Colonic mucosa (tissue), 4 donors: ENCODE measurements at regions not wholly inside any gene's neighbourhood (a gene's known extent, or its start where the extent isn't known, plus 50 kb on each side); places are given as distances from the start of the nearest gene placed in this dataset.
"Not testable (repeated sequence)": the region's sequence is repeated elsewhere in the genome, so short reads cannot be mapped to it uniquely, and the experiment has no call there.

Source experiments
- DNase-seq: peaks from one replicate; pipeline ENCODE4 v3.0.0-alpha.2; 2020
- H3K27ac ChIP-seq: fragments of 200-600 bp; one replicate; pipeline ENCODE4 v1.8.0; 2021
- H3K27me3 ChIP-seq: fragments of 200-600 bp; one replicate; pipeline ENCODE4 v1.8.0; 2021
- H3K36me3 ChIP-seq: fragments of 200-600 bp; one replicate; pipeline ENCODE4 v1.8.0; 2021
- H3K4me1 ChIP-seq: fragments of 200-600 bp; one replicate; pipeline ENCODE4 v1.8.0; 2021; ENCODE audit warnings: mild to moderate bottlenecking
- H3K4me3 ChIP-seq: fragments of 200-600 bp; one replicate; pipeline ENCODE4 v1.8.0; 2021
- H3K9ac ChIP-seq, 2 donors: one replicate each; pipeline ENCODE4 v1.7.0; 2013; ENCODE audit warnings: control low read depth in 2 of 2, low read depth in 2 of 2, low read length in 2 of 2
- H3K9me3 ChIP-seq: fragments of 200-600 bp; one replicate; pipeline ENCODE4 v1.8.0; 2021
- intact Hi-C: fragments of 100-400 bp; cut with DNase I; formaldehyde crosslinking; loops from one replicate; pipeline ENCODE4 v1.14.1; 2022
- TF ChIP-seq, protein P1 (sequence below): fragments of 200-600 bp; IDR thresholded peaks from one replicate; pipeline ENCODE4 v1.8.0; 2022; ENCODE audit warnings: antibody characterized with exemption, mild to moderate bottlenecking
- donor health status: healthy.
- donor health status: DM: no; HTN: no; CAD: no.
- donor health status: DM: no; HTN: no; CAD: no.

DNA sequence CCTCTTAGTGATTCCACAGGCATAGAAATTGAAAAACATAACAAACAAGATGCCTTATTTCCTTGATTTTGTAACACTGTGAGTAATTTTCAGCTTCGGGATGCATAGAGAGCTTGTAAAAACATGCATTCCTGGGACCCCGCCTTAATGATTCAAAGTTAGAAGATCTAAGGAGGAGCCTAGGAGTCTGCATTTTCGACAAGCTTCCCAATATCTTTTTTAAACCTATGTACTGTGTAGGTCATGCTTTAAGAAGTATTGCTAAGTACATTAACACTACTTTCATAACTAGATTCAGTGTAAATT is 109.8 kb upstream of the ZNF516 start:
- no peak for DNase-seq
- no peaks in the 10 kb centered on the region for H3K36me3 ChIP-seq
- intact Hi-C loops: no loop called here
- TF ChIP-seq, protein P1, sequence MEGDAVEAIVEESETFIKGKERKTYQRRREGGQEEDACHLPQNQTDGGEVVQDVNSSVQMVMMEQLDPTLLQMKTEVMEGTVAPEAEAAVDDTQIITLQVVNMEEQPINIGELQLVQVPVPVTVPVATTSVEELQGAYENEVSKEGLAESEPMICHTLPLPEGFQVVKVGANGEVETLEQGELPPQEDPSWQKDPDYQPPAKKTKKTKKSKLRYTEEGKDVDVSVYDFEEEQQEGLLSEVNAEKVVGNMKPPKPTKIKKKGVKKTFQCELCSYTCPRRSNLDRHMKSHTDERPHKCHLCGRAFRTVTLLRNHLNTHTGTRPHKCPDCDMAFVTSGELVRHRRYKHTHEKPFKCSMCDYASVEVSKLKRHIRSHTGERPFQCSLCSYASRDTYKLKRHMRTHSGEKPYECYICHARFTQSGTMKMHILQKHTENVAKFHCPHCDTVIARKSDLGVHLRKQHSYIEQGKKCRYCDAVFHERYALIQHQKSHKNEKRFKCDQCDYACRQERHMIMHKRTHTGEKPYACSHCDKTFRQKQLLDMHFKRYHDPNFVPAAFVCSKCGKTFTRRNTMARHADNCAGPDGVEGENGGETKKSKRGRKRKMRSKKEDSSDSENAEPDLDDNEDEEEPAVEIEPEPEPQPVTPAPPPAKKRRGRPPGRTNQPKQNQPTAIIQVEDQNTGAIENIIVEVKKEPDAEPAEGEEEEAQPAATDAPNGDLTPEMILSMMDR: no peak
- H3K9ac ChIP-seq: no peak overlapping the region
- no peak overlapping the region for H3K27ac ChIP-seq
- no peaks in the 10 kb centered on the region for H3K27me3 ChIP-seq
- no peaks in the 10 kb centered on the region for H3K4me1 ChIP-seq
- no peak overlapping the region for H3K4me3 ChIP-seq
- H3K9me3 ChIP-seq: no peaks in the 10 kb centered on the region

DNA sequence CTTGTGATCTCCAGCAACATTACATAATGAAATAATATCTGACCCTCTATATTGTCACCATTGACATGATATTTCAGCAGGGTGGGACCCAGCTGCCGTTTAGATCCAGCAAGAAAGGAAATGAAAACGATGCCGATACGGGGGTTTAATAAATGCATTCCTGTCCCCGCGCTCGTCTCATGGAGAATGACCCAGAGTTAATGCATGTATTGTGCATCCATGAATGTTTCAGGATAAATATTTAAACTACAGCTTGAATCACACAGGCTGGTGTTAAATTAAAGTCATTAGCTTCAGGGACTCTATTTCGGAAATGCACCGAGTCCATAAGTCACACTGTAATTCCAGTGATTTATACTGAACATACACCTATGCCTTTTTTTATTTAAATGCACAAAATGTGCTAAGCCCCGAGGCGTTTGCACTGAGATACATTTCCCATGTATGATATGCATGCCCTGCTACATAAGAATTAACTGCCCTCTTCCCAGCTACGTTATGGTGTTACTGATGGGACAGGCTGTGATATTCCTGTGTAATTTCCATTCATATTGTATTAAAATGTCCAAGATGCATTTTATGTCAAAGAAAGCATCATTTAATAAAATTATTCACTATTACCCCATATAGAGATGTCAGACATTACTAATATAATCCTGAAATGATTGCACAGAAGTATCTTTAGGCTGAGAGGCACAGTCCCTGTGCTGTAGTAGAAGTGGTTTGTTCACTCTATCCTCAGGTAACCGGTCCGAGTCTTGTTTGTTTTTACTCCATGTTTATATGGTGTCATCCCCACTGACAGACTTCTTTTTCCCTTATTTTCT is 109.3 kb upstream of the ZNF516 start:
- Histone ChIP-seq H3K4me1 (no peaks in the 10 kb centered on the region), H3K4me3 (no peak overlapping the region), H3K36me3 (no peaks in the 10 kb centered on the region), H3K27me3 (no peaks in the 10 kb centered on the region), H3K9me3 (no peaks in the 10 kb centered on the region), H3K9ac (no peak overlapping the region), H3K27ac (no peak overlapping the region)
- intact Hi-C loops: no loop called here
- no peak for DNase-seq
- TF ChIP-seq, protein P1: no peak

DNA sequence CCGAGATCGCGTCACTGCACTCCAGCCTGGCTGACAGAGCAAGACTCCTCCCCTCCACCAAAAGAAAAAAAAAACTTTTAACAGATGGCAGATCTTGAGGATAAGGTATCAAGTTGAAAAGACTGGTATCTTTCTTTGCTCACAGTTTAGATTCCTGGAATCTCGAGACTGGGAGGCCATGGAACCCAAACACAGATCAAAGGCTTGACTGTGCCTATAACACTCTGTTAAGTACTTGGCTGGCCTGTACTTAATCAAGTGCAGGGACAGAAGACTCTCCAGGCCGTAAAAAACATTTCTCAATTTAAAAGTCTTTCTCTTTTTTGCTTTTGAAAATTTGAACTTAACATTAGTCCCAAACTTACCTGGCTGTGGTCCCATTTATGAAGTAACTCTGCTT is 107.1 kb upstream of the ZNF516 start:
- H3K4me1 ChIP-seq: no peaks in the 10 kb centered on the region
- H3K36me3 ChIP-seq: no peaks in the 10 kb centered on the region
- no peak overlapping the region for H3K9ac ChIP-seq
- TF ChIP-seq, protein P1: no peak
- intact Hi-C loops: no loop called here
- H3K9me3 ChIP-seq: no peaks in the 10 kb centered on the region
- no peak for DNase-seq
- H3K27me3 ChIP-seq: no peaks in the 10 kb centered on the region
- H3K4me3 ChIP-seq: no peak overlapping the region
- no peak overlapping the region for H3K27ac ChIP-seq

DNA sequence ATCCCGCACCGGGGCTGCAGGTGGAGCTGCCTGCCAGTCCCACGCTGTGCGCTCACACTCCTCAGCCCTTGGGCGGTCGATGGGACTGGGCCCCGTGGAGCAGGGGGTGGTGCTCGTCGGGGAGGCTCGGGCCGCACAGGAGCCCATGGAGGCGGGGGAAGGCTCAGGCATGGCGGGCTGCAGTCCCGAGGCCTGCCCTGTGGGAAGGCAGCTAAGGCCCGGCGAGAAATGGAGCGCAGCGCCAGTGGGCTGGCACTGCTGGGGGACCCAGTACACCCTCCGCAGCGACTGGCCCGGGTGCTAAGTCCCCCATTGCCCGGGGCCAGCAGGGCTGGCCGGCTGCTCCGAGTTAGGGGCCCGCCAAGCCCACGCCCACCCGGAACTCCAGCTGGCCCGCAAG is 105.0 kb upstream of the ZNF516 start:
- H3K36me3 ChIP-seq, H3K9me3 ChIP-seq, intact Hi-C loops, DNase-seq, H3K4me3 ChIP-seq, H3K9ac ChIP-seq, H3K4me1 ChIP-seq, H3K27ac ChIP-seq, H3K27me3 ChIP-seq: not testable (repeated sequence)

DNA sequence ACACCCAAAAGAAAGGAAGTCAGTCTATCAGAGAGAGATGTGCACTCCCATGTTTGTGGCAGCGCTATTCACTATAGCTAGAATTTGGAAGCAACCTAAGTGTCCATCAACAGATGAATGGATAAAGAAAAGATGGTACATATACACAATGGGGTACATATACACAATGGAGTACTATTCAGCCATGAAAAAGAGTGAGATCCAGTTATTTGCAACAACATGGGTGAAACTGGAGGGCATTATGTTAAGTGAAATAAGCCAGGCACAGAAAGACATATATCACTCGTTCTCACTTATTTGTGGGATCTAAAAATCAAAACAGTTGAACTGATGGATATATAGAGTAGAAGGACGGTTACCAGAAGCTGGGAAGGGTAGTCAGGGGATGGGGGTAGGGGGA is 99.9 kb upstream of the ZNF516 start:
- Histone ChIP-seq H3K4me3 (no peak overlapping the region), H3K9me3 (no peaks in the 10 kb centered on the region), H3K4me1 (no peaks in the 10 kb centered on the region), H3K27me3 (no peaks in the 10 kb centered on the region), H3K9ac (no peak overlapping the region), H3K27ac (no peak overlapping the region), H3K36me3 (no peaks in the 10 kb centered on the region)
- TF ChIP-seq, protein P1: no peak
- intact Hi-C loops: no loop called here
- DNase-seq: no peak

DNA sequence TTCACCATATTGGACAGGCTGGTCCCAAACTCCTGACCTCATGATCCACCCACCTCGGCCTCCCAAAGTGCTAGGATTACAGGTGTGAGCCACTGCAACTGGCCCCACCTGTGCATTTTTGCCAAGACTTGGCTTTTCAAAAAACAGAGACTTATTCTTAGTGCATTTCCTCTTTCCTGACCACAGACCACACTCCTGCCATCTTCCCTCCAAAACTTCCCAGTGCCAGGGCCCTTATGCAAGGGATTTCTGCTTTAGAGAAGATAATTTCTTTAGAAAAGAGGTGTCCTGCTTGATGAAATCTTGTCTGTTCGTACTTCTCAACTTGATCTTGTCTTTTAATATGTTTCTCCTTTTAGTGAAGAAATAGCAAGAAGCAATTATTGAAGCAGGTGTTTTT is 98.8 kb upstream of the ZNF516 start:
- H3K9me3 ChIP-seq: no peaks in the 10 kb centered on the region
- TF ChIP-seq, protein P1: no peak
- H3K4me3 ChIP-seq: no peak overlapping the region
- no peaks in the 10 kb centered on the region for H3K27me3 ChIP-seq
- no peaks in the 10 kb centered on the region for H3K36me3 ChIP-seq
- no peak overlapping the region for H3K9ac ChIP-seq
- H3K4me1 ChIP-seq: no peaks in the 10 kb centered on the region
- no peak overlapping the region for H3K27ac ChIP-seq
- intact Hi-C loops: no loop called here
- DNase-seq: no peak
